ENCODE measurements at regions not wholly inside any gene's neighbourhood (a gene's known extent, or its start where the extent isn't known, plus 50 kb on each side); places are given as distances from the start of the nearest gene placed in this dataset.

- H4K20me1 ChIP-seq (ENCODE audit: control insufficient read depth, extremely low read depth, insufficient read depth, low read length) = no peaks in the 10 kb centered on the region
- no peaks in the 10 kb centered on the region for H3K79me2 ChIP-seq (ENCODE audit: control insufficient read depth, insufficient read depth, low read length)
- no peaks in the 10 kb centered on the region for H3K9me3 ChIP-seq (ENCODE audit: control insufficient read depth, insufficient read depth, low read depth, low read length)
- H3K27ac ChIP-seq (ENCODE audit: insufficient read depth, low read length) = no peak overlapping the region
- H3K27me3 ChIP-seq (ENCODE audit: control insufficient read depth, insufficient read depth, low read length) = no peaks in the 10 kb centered on the region
- H3K4me1 ChIP-seq (ENCODE audit: control insufficient read depth, extremely low read depth, insufficient read depth, low read length) = no peaks in the 10 kb centered on the region
- no peak overlapping the region for H3K4me3 ChIP-seq (replicated peaks in 1 of 4; ENCODE audit: control extremely low read depth in 1 of 4, insufficient read depth in 1 of 4, low read depth in 3 of 4, low read length in 4 of 4)
- TF ChIP-seq CTCF (conservative IDR thresholded peaks at IDR 0.05 in 1 of 2, IDR thresholded peaks at IDR 0.05 in 1 of 2; ENCODE audit: low read depth in 1 of 2, low read length in 2 of 2) (no peak), EZH2 (IDR thresholded peaks at IDR 0.05; ENCODE audit: low read length, missing control alignments) (no peak)
- H3K4me2 ChIP-seq (ENCODE audit: extremely low read depth, insufficient read depth, low read length) = no peak overlapping the region
- no peak for DNase-seq (ENCODE audit: low read depth in 2 of 2)
- H3K36me3 ChIP-seq (ENCODE audit: control insufficient read depth, insufficient read depth, low read length) = no peaks in the 10 kb centered on the region
- no peak overlapping the region for H3K9ac ChIP-seq (ENCODE audit: insufficient read depth, low read length)
- H2AFZ ChIP-seq (ENCODE audit: low read length) = no peak overlapping the region
Measured at GRCh38 chr2:117067900-117068299, 746.6 kb upstream of the DDX18 start.

DNA sequence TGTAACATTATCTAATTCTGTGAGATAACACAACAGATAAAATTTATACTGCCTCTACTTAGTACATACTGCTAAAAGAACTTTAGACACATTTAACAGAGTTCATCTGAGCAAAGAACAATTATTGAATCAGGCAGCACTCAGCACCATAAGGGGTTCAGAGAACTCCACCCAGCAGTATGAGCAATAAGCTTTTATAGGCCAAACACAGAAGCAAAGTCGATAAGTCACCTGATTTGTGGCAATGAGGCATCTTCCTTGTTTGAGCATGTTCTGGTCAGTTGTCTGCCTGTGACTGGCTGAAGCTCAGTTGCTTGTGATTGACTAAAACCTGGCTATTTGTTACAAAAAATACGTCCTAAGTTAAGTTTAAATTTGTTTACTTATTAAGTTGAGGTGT, 746.1 kb upstream of the DDX18 start:
- no peaks in the 10 kb centered on the region for H3K79me2 ChIP-seq (ENCODE audit: control insufficient read depth, insufficient read depth, low read length)
- H4K20me1 ChIP-seq (ENCODE audit: control insufficient read depth, extremely low read depth, insufficient read depth, low read length) = no peaks in the 10 kb centered on the region
- DNase-seq (ENCODE audit: low read depth in 2 of 2) = no peak
- H2AFZ ChIP-seq (ENCODE audit: low read length) = no peak overlapping the region
- H3K36me3 ChIP-seq (ENCODE audit: control insufficient read depth, insufficient read depth, low read length) = no peaks in the 10 kb centered on the region
- H3K27me3 ChIP-seq (ENCODE audit: control insufficient read depth, insufficient read depth, low read length) = no peaks in the 10 kb centered on the region
- H3K9ac ChIP-seq (ENCODE audit: insufficient read depth, low read length) = no peak overlapping the region
- no peak overlapping the region for H3K4me2 ChIP-seq (ENCODE audit: extremely low read depth, insufficient read depth, low read length)
- H3K4me3 ChIP-seq (replicated peaks in 1 of 4; ENCODE audit: control extremely low read depth in 1 of 4, insufficient read depth in 1 of 4, low read depth in 3 of 4, low read length in 4 of 4) = no peak overlapping the region
- no peaks in the 10 kb centered on the region for H3K9me3 ChIP-seq (ENCODE audit: control insufficient read depth, insufficient read depth, low read depth, low read length)
- TF ChIP-seq CTCF (conservative IDR thresholded peaks at IDR 0.05 in 1 of 2, IDR thresholded peaks at IDR 0.05 in 1 of 2; ENCODE audit: low read depth in 1 of 2, low read length in 2 of 2) = no peak
- no peak for TF ChIP-seq EZH2 (IDR thresholded peaks at IDR 0.05; ENCODE audit: low read length, missing control alignments)
- no peaks in the 10 kb centered on the region for H3K4me1 ChIP-seq (ENCODE audit: control insufficient read depth, extremely low read depth, insufficient read depth, low read length)
- no peak overlapping the region for H3K27ac ChIP-seq (ENCODE audit: insufficient read depth, low read length)

DNA sequence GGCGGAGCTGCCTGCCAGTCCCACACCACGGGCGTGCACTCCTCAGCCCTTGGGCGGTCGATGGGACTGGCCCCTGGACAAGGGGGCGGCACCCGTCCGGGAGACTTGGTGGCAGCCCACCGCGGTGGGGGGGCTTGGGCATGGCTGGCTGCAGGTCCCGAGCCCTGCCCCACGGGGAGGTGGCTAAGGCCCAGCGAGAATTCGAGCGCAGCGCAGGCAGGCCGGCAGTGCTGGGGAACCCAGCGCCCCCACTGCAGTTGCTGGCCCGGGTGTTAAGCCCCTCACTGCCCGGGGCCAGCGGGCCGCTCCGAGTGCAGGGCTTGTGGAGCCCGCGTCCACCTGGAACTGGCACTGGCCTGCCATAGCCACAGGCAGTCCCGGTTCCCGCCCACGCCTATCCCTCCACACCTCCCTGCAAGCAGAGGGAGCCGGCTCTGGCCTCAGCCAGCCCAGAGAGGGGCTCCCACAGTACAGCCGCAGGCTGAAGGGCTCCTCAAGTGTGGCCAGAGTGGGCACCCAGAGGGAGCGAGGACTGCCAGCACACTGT, 742.9 kb upstream of the DDX18 start:
- Histone ChIP-seq H3K4me2 (ENCODE audit: extremely low read depth, insufficient read depth, low read length) (no peak overlapping the region), H3K27ac (ENCODE audit: insufficient read depth, low read length) (no peak overlapping the region), H3K4me1 (ENCODE audit: control insufficient read depth, extremely low read depth, insufficient read depth, low read length) (no peaks in the 10 kb centered on the region), H3K9me3 (ENCODE audit: control insufficient read depth, insufficient read depth, low read depth, low read length) (no peaks in the 10 kb centered on the region), H3K27me3 (ENCODE audit: control insufficient read depth, insufficient read depth, low read length) (no peaks in the 10 kb centered on the region), H3K36me3 (ENCODE audit: control insufficient read depth, insufficient read depth, low read length) (no peaks in the 10 kb centered on the region), H3K9ac (ENCODE audit: insufficient read depth, low read length) (no peak overlapping the region), H2AFZ (ENCODE audit: low read length) (no peak overlapping the region), H3K4me3 (replicated peaks in 1 of 4; ENCODE audit: control extremely low read depth in 1 of 4, insufficient read depth in 1 of 4, low read depth in 3 of 4, low read length in 4 of 4) (no peak overlapping the region), H3K79me2 (ENCODE audit: control insufficient read depth, insufficient read depth, low read length) (no peaks in the 10 kb centered on the region), H4K20me1 (ENCODE audit: control insufficient read depth, extremely low read depth, insufficient read depth, low read length) (no peaks in the 10 kb centered on the region)
- TF ChIP-seq CTCF (conservative IDR thresholded peaks at IDR 0.05 in 1 of 2, IDR thresholded peaks at IDR 0.05 in 1 of 2; ENCODE audit: low read depth in 1 of 2, low read length in 2 of 2) (no peak), EZH2 (IDR thresholded peaks at IDR 0.05; ENCODE audit: low read length, missing control alignments) (no peak)
- DNase-seq (ENCODE audit: low read depth in 2 of 2) = no peak

Measured in fibroblast of lung (primary cell).